NCI-H1092 (cell line): ENCODE measurements at regions not wholly inside any gene's neighbourhood (a gene's known extent, or its start where the extent isn't known, plus 50 kb on each side); places are given as distances from the start of the nearest gene placed in this dataset.
"Not testable (repeated sequence)": the region's sequence is repeated elsewhere in the genome, so short reads cannot be mapped to it uniquely, and the experiment has no call there.

Experiments
- DNase-seq: peaks from one replicate; lab custom pipeline; 2025; lab: John Stamatoyannopoulos, UW

DNA sequence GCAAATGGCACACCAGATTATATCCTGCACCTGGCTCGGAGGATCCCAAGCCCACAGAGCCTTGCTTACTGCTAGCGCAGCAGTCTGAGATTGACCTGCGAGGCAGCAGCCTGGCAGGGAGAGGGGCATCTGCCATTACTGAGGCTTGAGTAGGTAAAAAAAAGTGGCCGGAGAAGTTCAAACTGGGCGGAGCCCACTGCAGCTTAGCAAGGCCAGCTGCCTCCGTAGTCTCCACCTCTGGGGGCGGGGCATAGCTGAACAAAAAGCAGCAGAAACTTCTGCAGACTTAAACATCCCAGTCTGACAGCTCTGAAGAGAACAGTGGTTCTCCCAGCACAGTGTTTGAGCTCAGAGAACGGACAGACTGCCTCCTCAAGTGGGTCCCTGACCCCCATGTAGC is 85.4 kb upstream of the TMEM170B start:
- DNase-seq = not testable (repeated sequence)

GRCh38 chr6:11450037-11450436 is 87.5 kb upstream of the TMEM170B start:
- no peak for DNase-seq

GRCh38 chr6:11449408-11449807 is 88.1 kb upstream of the TMEM170B start:
- DNase-seq = no peak

- DNase-seq = no peak
These were observed 89.5 kb upstream of the TMEM170B start for GRCh38 chr6:11448038-11448437.

DNA sequence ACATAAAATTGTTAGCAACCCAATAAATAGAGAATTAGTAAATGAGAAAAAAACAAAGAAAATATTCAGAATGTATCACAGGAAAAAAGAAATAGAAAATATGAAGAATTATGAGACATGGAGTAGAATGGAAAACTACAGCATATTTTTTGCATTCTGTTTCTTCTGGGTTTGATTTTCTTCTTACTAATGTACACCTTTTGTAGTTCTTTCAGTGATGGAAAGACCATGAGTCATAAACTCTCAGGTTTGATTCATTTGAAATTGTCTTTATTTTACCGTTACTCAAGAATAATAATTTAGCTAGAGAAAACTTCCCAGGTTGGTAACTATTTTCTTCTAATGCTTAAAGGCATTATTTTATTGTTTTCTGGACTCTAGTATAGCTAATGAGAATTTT is 90.3 kb upstream of the TMEM170B start:
- DNase-seq = no peak

- DNase-seq = no peak
These were observed 92.4 kb upstream of the TMEM170B start for GRCh38 chr6:11445146-11445545.

DNA sequence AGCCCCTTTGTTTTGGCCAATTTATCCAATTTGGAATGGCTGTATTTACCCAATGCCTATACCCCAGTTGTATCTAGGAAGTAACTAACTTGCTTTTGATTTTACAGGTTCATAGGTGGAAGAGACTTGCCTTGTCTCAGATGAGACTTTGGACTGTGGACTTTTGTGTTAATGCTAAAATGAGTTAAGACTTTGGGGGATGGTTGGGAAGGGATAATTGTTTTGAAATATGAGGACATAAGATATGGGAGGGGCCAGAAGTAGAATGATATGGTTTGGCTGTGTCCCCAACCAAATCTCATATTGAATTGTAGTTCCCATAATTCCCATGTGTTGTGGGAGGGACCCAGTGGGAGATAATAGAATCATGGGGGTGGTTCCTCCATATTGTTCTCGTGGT is 94.4 kb upstream of the TMEM170B start:
- DNase-seq = not testable (repeated sequence)

DNA sequence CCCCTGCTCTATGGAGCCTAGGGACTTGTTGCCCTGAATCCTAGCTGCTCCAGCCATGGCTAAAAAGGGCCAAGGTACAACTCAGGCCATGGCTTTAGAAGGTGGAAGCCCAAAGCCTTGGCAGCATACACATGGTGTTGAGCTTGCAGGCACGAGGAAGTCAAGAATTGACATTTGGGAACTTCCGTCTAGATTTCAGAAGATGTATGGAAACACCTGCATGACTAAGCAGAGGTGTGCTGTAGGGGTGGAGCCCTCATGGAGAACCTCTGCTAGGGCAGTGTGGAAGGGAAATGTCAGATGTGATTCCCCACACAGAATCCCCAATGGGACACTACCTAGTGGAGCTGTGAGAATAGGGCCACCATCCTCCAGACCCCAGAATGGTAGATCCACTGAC is 95.1 kb upstream of the TMEM170B start:
- DNase-seq = no peak

DNA sequence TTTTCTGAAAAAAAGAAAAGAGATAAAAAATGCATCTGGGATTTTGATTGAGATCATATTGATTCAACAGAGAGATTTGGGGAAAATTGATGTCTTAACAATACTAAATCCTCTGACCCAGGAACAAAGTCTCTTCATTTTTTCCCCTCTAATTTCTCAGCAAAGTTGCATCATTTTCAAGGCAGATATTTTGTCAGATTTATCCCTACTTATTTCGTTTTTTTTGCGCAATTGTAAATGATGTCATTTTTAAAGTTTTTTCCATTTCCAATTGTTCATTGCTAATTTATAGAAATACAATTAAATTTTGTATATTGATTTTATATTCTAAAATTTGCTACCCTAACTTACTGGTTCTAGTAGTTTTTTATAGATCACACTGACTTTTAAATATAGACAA is 97.7 kb upstream of the TMEM170B start:
- DNase-seq = no peak

DNA sequence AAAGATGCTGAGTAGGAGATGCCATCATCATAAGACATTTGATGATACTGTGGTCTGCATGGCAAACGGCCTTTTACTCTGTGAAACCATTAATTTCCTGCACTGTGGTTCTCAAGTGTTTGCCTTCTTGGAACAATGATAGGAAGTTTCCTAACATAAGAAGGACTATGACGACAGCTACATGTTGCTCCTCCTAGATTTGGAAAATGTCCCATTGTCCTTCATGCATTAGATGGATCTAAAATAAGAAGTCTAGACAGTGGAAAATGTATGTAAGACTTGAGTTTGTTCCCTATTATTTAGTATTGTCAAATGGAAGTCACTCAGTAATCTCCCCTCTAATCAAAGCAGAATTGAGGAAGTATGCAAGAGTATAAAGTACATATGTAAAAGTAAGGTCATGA is 98.5 kb upstream of the TMEM170B start:
- no peak for DNase-seq

GRCh38 chr6:11437824-11438459 is 99.6 kb upstream of the TMEM170B start:
- no peak for DNase-seq

DNA sequence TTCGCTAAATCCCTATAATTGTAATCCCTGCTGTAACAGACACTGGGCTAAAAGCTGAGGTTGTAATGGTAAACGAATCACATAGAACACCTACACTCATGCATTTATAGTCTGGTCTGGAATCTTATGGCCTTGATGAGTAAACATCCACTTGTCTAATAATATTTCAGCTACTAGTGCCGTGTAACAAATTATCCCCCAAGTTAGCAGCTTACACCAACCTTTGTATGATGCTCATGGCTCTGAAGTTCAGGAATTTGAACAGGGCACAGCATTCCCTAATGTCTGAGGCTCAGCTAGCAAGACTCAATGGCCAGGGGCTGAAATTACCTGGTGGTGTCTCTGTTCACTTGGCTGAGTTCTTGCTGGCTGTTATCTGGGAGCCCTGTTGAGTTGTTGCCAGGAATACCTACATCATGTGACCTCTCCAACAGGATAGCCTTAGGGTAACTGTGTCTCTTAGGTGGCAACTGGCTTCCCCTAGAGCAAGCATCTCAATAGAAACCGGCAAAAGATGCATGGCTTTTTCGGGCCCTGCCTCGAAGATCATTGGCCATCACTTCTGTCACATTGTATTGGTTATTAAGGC is 100.9 kb upstream of the TMEM170B start:
- DNase-seq = no peak

DNA sequence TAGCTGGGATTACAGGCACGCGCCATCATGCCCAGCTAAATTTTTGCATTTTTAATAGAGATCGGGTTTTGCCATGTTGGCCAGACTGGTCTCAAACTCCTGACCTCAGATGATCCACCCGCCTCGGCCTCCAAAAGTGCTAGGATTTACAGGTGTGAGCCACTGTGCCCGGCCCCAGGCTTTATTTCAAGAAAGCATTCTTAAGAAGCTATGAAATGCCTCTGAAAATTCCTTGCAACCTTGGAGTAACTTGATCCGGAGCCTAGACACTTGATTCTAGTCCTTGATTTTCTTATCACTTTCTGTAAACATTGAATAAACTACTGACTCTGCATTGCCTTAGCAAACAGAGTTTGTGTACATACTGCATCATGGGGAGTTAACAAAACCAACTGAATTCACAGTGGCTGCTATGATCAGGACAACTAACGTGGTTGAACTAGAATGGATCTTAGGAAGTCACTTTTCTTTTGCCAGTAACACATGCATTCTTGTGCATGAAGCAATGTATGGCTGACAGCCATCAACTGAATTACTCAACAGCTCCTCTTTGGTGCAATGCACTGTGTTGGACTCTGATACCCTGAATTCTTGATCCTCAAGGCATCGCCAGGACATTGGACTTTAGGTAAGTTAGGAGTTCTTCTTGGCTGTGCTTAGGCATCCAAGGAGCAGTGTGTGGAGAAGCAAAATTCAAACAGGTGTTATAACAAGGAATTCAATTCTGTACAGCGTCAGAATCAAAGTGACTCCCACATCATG is 102.8 kb upstream of the TMEM170B start:
- no peak for DNase-seq

GRCh38 chr6:11433860-11434259 is 103.7 kb upstream of the TMEM170B start:
- no peak for DNase-seq

GRCh38 chr6:11432713-11433450 is 104.7 kb upstream of the TMEM170B start:
- DNase-seq = no peak

- no peak for DNase-seq
These were observed 105.5 kb upstream of the TMEM170B start for GRCh38 chr6:11432091-11432490.

DNA sequence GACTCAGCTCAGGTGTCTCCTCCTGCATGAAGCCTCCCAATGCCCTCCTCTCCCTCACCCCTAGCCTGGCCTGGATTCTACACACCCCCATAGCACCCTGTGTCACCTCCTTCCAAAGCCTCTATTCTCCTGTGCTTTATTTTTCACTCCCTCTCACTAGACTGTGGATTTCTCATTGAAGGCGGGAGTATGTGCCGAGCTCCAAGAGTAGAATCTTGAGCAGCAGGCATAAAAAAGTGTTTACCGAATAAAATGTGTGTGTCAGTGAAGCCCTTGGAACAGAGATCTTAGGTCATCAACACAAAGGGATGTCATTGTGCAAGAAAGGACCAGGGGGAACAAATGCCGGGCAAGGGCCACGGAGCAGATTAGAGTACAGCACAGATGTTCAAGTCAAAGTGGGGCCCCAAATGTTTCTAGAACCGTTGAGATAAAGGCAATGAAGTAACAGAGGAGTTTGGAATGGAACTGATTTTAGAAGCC is 106.1 kb upstream of the TMEM170B start:
- DNase-seq = no peak

DNA sequence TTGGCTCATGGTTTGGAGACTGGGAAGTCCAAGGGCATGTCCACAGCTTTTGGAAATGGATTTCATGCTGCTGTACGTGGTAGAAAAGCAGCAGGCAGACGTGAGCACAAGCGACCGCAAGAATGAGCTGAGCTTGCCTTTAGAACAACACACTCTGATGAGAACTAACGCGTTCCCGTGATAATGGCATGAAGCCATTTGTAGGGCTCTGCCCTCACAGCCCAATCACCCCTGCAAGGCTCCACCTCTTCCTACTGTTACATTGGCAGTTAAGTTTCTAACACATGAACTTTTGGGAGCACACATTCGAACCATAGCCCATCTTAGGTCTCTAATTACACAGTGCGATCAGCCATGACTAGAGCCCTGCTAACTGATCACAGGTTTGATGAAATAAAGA is 107.5 kb upstream of the TMEM170B start:
- no peak for DNase-seq

- DNase-seq = no peak
These were observed 108.0 kb upstream of the TMEM170B start for GRCh38 chr6:11429577-11429976.

DNA sequence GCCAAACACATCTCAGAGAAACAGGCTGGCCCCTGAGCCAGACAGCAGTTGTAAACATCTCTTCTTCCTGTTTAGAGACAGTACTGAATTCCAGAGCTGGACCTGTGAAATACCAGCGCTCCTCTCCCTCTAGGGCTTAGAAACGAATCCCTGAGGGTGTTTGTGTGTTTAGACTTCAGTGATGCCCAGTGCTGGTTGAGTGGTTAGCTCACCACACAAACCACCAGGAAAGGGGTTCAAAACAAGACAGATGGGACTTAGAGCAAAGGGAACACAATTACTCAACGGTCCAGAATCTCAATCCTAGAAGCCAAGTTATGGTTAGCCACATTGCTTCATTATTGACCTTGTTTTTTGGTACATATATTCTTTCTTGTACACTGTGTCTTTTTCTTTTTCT is 108.7 kb upstream of the TMEM170B start:
- DNase-seq = no peak

- no peak for DNase-seq
These were observed 109.2 kb upstream of the TMEM170B start for GRCh38 chr6:11428371-11428770.

GRCh38 chr6:11427723-11428245 is 109.8 kb upstream of the TMEM170B start:
- no peak for DNase-seq
